ENCODE measurements at regions not wholly inside any gene's neighbourhood (a gene's known extent, or its start where the extent isn't known, plus 50 kb on each side); places are given as distances from the start of the nearest gene placed in this dataset.

GRCh38 chr3:193033226-193033780, 115.6 kb upstream of the MB21D2 start:
- TF ChIP-seq CTCF (IDR thresholded peaks at IDR 0.05; ENCODE audit: extremely low read depth in 1 of 2, insufficient read depth in 1 of 2, low read depth in 1 of 2, low read length in 2 of 2), result no peak
- TF ChIP-seq POLR2AphosphoS5 (IDR thresholded peaks at IDR 0.05; ENCODE audit: insufficient read depth, low read depth, low read length), result no peak
- no peak for TF ChIP-seq POLR2A (IDR thresholded peaks at IDR 0.05; ENCODE audit: low read depth, low read length)
- TF ChIP-seq EZH2 (IDR thresholded peaks at IDR 0.05; ENCODE audit: borderline replicate concordance, low read depth, low read length, severe bottlenecking), result no peak
- TF ChIP-seq JUN (IDR thresholded peaks at IDR 0.05; ENCODE audit: borderline replicate concordance, insufficient read depth, insufficient read length, low read depth), result no peak
- no peak for TF ChIP-seq GATA2 (IDR thresholded peaks at IDR 0.05; ENCODE audit: insufficient read depth, insufficient read length, low read depth, low read length)
- no peak for TF ChIP-seq MAX (IDR thresholded peaks at IDR 0.05; ENCODE audit: insufficient read depth, insufficient read length)
- no peak for TF ChIP-seq FOS (IDR thresholded peaks at IDR 0.05; ENCODE audit: borderline replicate concordance, insufficient read depth, low read length)
